HG02852 (cell line): ENCODE measurements at regions not wholly inside any gene's neighbourhood (a gene's known extent, or its start where the extent isn't known, plus 50 kb on each side); places are given as distances from the start of the nearest gene placed in this dataset.

ENCODE experiments used
- ATAC-seq: cut with Tn5 transposase; IDR thresholded peaks from one replicate; pipeline ENCODE4 v1.9.1; 2021; ENCODE audit warnings: mild to moderate bottlenecking, moderate library complexity; ENCODE audit not compliant: unreplicated experiment

DNA sequence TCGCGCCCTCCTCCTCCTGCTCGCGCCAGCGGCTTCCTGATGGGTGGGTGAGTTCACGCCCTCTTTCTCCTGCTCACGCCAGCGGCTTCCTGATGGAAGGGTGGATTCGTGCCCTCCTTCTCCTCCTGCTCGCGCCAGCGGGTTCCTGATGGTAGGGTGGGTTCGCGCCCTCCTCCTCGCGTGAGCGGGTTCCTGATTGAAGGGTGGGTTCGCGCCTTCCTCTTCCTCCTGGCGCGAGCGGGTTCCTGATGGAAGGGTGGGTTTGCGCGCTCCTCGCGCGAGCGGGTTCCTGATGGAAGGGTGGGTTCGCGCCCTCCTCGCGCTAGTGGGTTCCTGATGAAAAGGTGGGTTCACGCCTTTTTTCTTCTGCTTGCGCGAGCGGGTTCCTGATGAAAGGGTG lies 62.0 kb upstream of the MGAT5 start:
- ATAC-seq, result no peak

GRCh38 chr2:134193006-134193405 lies 60.9 kb upstream of the MGAT5 start:
- no peak for ATAC-seq

GRCh38 chr2:134194519-134194918 lies 59.4 kb upstream of the MGAT5 start:
- ATAC-seq, result no peak

- no peak for ATAC-seq
These were observed 58.5 kb upstream of the MGAT5 start for GRCh38 chr2:134195341-134195740.

GRCh38 chr2:134197445-134197844 lies 56.4 kb upstream of the MGAT5 start:
- no peak for ATAC-seq

DNA sequence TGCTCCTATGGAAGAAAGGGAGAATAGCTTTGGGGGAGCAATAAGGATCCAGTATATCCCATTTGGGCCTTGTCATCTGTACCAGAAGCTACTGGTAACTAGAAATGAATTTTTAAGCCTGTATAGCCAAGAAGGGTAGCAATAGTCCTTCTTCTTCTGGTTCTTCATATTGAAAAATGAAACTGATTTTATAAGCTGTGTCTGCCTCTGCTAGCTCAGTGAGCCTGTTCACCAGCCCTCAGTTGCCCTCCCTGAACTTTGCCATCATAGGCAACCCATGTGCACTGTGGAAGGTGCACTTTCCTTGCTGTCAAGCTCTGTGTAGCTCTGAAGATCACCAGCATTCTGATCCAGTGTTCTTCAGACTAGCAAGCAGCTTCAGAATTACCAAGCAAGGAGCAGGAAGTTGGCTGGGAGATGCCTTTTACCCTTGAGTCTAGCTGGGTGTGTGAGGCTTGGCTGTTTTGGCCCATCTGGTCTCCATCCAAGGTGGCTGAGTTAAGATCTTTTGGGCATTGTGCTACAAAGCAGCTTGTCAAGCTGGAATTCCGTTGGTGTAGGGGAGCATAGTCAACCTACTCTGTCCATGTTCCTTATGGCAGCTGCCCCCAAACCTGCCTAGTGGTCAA lies 55.8 kb upstream of the MGAT5 start:
- no peak for ATAC-seq

DNA sequence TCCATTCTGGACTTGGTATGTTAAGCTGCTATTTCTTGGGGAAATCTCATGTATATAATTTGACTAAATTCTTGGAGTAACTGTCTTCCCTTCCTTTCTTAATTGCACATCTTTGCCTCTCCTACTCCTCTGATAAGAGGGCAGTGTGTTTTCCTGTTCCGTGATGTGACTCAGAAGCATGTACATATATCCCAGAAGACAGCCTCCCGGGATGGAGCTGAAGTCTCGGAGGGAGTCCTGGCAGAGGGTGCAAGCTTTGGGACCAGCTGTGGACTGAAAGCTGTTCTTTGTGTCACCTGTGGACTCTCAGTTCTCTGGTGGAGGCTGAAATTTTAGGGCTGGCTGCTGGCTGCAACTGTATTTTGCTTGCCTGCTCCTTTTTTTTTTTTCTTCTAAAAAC lies 54.7 kb upstream of the MGAT5 start:
- no peak for ATAC-seq

DNA sequence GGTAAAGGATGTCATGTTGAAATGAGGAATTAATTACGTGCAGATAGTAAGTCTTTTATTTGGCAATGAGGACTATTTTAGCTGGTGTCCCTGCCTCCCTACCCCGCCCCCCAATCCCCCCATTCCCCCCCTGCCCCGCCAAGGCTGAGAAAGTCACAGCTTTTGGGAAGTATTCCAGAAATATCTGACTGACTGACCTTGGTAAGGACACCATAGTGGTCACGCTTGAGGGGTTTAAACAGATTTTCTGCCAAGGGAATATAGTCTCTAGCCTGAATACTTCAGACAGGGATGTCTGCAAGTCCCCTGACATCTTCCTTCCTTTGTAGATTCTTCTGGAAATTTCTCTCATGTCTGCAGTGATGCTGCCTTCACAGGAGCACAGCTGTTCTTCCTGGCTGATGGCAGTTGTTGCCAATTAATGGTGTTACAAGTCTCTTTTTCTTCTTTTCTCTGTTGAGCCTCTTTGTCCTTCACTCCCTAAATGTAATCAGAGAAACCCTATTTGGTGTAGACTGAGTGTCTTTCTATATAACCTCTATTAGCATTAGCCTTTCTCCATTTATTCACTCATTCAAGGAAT lies 53.7 kb upstream of the MGAT5 start:
- no peak for ATAC-seq

DNA sequence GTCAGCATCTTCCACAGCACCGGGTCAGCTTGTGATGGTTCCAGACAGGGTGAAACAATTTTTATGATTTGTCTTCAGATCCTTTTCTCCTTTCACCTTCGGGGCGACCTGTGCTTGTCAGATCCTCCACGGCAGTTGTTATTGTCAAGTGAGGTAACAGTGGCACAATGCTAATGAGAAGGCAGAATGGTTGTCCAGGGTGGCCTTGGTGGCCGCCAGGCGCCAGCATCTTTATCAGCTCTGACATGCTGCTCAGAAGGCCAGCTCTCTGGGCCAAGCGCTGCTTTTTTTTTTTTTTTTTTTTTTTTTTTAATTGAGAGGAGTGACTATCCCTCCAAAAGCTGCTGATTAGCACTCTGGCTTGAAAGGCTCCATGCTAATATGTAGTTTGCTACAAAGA lies 52.3 kb upstream of the MGAT5 start:
- ATAC-seq, result no peak

GRCh38 chr2:134202371-134202770 lies 51.5 kb upstream of the MGAT5 start:
- ATAC-seq, result no peak

DNA sequence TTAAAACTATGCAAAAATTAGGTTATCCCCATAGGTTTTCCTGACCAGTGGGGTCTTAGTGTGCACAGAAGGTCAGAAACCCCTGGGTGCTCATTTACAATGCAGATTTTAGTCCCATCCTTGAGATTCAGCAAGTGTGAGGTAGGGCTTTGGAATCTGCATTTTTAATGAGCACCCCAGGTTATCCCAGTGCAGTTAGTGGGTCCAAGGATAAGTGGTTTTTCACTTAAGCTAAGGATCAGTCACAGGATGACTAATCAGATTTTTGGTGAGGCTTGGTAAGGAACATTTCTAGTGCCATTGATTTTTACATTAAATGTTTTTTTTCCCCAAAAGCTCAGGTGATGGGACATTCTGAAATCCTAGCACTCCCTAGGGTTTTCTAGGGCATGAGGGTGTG lies 50.7 kb upstream of the MGAT5 start:
- ATAC-seq, result no peak
